Tibial nerve (tissue), 3 donors: ENCODE measurements at regions not wholly inside any gene's neighbourhood (a gene's known extent, or its start where the extent isn't known, plus 50 kb on each side); places are given as distances from the start of the nearest gene placed in this dataset.

Experiments used
- CTCF ChIP-seq, 5 experiments: fragments of 200-600 bp in 3 of 5; fragments of 450-650 bp in 2 of 5; sonication (generic) in 3 of 5; IDR thresholded peaks; one replicate each; pipeline ENCODE4 v1.5.1; 2016 to 2019; ENCODE audit warnings: antibody characterized with exemption in 5 of 5, mild to moderate bottlenecking in 3 of 5, moderate library complexity in 2 of 5
- POLR2A ChIP-seq, 2 donors: fragments of 450-650 bp; IDR thresholded peaks; one replicate each; pipeline ENCODE4 v1.6.1; 2017; ENCODE audit warnings: antibody characterized with exemption in 2 of 2, mild to moderate bottlenecking in 2 of 2, moderate library complexity in 2 of 2

DNA sequence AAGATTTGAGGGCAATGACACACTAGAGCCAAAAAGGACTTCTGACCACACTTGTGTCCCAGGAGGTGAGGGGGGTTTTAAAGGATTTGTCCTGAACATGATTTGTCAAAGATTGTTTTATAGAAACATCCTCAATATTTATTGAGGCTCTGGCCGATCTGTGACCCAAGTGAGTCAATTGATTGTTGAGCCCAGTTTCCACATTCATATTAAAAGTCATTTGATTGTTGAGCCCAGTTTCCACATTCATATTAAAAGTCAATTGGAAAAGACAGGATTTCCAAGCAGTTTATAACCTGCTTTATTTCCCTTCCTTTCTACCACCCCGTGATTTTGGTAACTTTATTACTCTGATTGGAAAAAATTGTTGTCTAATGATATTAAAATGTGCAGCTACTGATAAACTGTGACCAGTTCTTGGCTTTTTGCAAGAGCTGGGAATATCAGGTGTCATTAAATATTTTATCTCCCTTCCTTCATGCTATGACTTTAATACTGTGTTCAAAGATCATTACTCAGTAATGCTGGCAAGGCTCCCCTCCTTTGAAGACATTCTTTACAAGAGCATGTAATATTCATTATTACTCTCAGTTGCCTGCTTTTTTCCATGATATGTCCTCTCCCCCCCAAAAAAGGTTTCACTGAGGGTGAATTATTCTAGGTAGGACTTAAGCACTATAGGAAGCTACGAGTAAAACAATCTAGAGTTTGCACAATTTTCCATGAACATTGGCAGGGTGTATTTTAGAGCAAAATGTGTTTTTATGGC lies 75.3 kb downstream of the HRH4 start:
- TF ChIP-seq POLR2A (IDR thresholded peaks at IDR 0.05) (no peak), CTCF (IDR thresholded peaks at IDR 0.05) (no peak)
